22Rv1 (cell line): ENCODE measurements at regions not wholly inside any gene's neighbourhood (a gene's known extent, or its start where the extent isn't known, plus 50 kb on each side); places are given as distances from the start of the nearest gene placed in this dataset.

Experiments used
- H3K27ac ChIP-seq: fragments of 450-650 bp; 2 replicates; pipeline ENCODE4 v1.5.1; 2017
- ZFX ChIP-seq: fragments of 450-650 bp; IDR thresholded peaks from 2 replicates; pipeline ENCODE4 v1.6.1; 2017; ENCODE audit warnings: antibody characterized with exemption, borderline replicate concordance
- TF ChIP-seq, protein P1 (sequence below): fragments of 450-650 bp; IDR thresholded peaks from 2 replicates; pipeline ENCODE4 v1.5.1; 2017; ENCODE audit warnings: mild to moderate bottlenecking

- no peak overlapping the region for H3K27ac ChIP-seq
- TF ChIP-seq, protein P1, sequence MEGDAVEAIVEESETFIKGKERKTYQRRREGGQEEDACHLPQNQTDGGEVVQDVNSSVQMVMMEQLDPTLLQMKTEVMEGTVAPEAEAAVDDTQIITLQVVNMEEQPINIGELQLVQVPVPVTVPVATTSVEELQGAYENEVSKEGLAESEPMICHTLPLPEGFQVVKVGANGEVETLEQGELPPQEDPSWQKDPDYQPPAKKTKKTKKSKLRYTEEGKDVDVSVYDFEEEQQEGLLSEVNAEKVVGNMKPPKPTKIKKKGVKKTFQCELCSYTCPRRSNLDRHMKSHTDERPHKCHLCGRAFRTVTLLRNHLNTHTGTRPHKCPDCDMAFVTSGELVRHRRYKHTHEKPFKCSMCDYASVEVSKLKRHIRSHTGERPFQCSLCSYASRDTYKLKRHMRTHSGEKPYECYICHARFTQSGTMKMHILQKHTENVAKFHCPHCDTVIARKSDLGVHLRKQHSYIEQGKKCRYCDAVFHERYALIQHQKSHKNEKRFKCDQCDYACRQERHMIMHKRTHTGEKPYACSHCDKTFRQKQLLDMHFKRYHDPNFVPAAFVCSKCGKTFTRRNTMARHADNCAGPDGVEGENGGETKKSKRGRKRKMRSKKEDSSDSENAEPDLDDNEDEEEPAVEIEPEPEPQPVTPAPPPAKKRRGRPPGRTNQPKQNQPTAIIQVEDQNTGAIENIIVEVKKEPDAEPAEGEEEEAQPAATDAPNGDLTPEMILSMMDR, result no peak
- no peak for TF ChIP-seq ZFX
Observed at GRCh38 chr14:54220071-54220703, 176.6 kb upstream of the CDKN3 start.

DNA sequence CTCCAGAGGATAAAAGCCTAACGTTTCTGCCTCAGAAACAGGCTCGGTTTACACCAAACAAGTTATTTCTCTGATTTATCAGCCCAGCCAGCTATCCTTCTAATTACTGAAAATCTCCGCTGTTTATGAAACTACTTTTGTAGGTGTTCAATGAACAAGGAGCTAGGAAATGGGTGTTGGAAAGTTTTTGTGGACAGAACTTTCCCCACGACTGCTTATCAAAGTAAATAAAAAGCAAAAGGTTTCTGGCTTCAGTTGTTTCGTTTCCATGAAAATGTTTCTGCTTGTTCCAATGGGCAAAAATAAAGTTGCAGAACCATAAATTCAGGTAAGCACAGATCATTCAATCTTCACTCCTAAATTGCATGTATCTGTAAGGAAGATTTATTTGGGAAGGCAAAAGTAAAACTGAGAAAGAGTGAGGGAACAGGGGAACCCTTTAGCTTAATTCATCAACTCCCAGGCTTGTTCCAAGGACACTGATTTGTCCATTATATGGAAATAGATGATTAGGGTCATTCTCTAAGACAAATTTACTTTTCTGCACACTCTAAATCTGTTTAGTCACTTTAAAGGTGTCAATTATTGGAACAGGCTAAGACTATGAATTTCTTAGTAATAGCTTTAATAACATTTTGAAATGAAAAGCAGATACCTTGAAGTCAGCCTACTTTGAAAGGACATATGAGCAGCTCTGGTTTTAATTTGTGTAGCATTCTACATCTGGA is 175.9 kb upstream of the CDKN3 start:
- TF ChIP-seq, protein P1, result no peak
- no peak for TF ChIP-seq ZFX
- no peak overlapping the region for H3K27ac ChIP-seq

GRCh38 chr14:54221432-54221803 is 175.4 kb upstream of the CDKN3 start:
- TF ChIP-seq, protein P1, result no peak
- TF ChIP-seq ZFX, result no peak
- no peak overlapping the region for H3K27ac ChIP-seq

DNA sequence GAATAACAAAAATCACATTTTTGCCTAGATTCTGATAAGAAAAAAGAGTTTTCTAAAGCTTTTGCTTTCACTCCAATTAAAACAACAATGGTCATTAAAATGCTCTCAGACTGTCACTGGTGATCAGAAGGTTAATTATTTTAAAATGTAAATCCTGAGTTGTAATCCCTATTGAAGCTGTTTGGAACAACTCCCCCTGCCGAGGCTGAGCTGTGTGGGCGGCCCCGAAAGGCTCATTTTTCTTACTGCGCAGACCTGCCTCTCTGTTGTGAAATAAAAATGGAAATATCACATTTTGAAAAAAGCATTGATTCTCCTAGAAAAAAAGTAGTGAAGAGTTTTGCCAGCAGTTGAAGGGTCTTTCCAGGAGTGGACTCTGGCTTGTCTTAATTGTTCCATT is 174.8 kb upstream of the CDKN3 start:
- H3K27ac ChIP-seq, result no peak overlapping the region
- TF ChIP-seq ZFX, result no peak
- TF ChIP-seq, protein P1, result no peak

GRCh38 chr14:54223831-54224402 is 172.9 kb upstream of the CDKN3 start:
- TF ChIP-seq ZFX, result no peak
- TF ChIP-seq, protein P1, result no peak
- H3K27ac ChIP-seq, result no peak overlapping the region

GRCh38 chr14:54225457-54226060 is 171.2 kb upstream of the CDKN3 start:
- TF ChIP-seq, protein P1, result no peak
- no peak for TF ChIP-seq ZFX
- no peak overlapping the region for H3K27ac ChIP-seq

DNA sequence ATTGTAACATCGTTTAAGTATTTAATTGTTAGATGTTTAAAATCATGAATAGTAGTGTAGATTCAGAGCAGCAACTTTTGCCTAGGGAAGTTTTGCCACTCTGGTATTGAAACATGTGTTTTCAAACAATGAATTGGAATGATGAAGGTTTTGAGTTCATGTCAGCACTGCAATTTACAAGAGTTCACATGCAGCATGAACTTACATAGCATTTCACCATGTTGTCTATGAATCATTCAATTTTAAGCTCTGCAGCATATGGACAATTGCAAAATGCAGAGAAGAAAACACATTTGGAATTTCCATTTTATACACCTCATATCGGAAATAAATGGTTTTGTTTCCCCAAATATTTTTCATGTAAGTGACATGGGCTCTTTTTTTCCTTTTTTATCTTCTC is 170.7 kb upstream of the CDKN3 start:
- no peak overlapping the region for H3K27ac ChIP-seq
- TF ChIP-seq, protein P1, result no peak
- TF ChIP-seq ZFX, result no peak
